ENCODE measurements at regions not wholly inside any gene's neighbourhood (a gene's known extent, or its start where the extent isn't known, plus 50 kb on each side); places are given as distances from the start of the nearest gene placed in this dataset.

- TF ChIP-seq CTCF (conservative IDR thresholded peaks at IDR 0.05 in 1 of 2, IDR thresholded peaks at IDR 0.05 in 1 of 2; ENCODE audit: extremely low read depth in 1 of 2, insufficient read depth in 1 of 2, low read depth in 1 of 2, low read length in 2 of 2) (no peak), EZH2 (IDR thresholded peaks at IDR 0.05; ENCODE audit: borderline replicate concordance, low read length) (no peak)
Measured at GRCh38 chr11:101292661-101293240, 163.1 kb upstream of the PGR start.

Measured in mammary epithelial cell (primary cell).